ENCODE measurements at regions not wholly inside any gene's neighbourhood (a gene's known extent, or its start where the extent isn't known, plus 50 kb on each side); places are given as distances from the start of the nearest gene placed in this dataset.
"Not testable (repeated sequence)": the region's sequence is repeated elsewhere in the genome, so short reads cannot be mapped to it uniquely, and the experiment has no call there.

- no peaks in the 10 kb centered on the region for H3K9me2 ChIP-seq
- no peaks in the 10 kb centered on the region for H3F3A ChIP-seq (replicated peaks; ENCODE audit: insufficient read depth)
- ChIA-PET CTCF (no interaction called here), POLR2A (no interaction called here)
- WGBS (ENCODE audit: low lambda C conversion rate), result 46% methylated on average over 5 of the region's 5 CpGs
- no peaks in the 10 kb centered on the region for H3K27me3 ChIP-seq (ENCODE audit: insufficient read depth)
- no peak overlapping the region for H3K27ac ChIP-seq (ENCODE audit: low read depth in 2 of 2, low read length in 1 of 2)
- TF ChIP-seq JUND (IDR thresholded peaks at IDR 0.05), result no peak
- no peak for TF ChIP-seq SIN3A (IDR thresholded peaks at IDR 0.05; ENCODE audit: borderline replicate concordance, low read depth, low read length)
- TF ChIP-seq REST (IDR thresholded peaks at IDR 0.05; ENCODE audit: low read depth, low read length), result no peak
- TF ChIP-seq MAX (IDR thresholded peaks at IDR 0.05; ENCODE audit: low read depth), result no peak
- no peak for TF ChIP-seq ZBTB33 (IDR thresholded peaks at IDR 0.05; ENCODE audit: borderline replicate concordance, low read depth)
- no peak for TF ChIP-seq ELF1 (IDR thresholded peaks at IDR 0.05)
- TF ChIP-seq USF2 (IDR thresholded peaks at IDR 0.05; ENCODE audit: borderline replicate concordance, low read depth, low read length), result no peak
- no peak for TF ChIP-seq RFX5 (IDR thresholded peaks at IDR 0.05; ENCODE audit: low read length)
- no peaks in the 10 kb centered on the region for H4K20me1 ChIP-seq (ENCODE audit: insufficient read depth)
- no peak overlapping the region for H2AFZ ChIP-seq (ENCODE audit: low read depth)
- H3K4me3 ChIP-seq (ENCODE audit: low read depth in 2 of 2, low read length in 1 of 2), result no peak overlapping the region
- no peak overlapping the region for H3K4me2 ChIP-seq
- no peak overlapping the region for H3K9ac ChIP-seq
- DNase-seq, result no peak
- no peaks in the 10 kb centered on the region for H3K9me3 ChIP-seq
- no peaks in the 10 kb centered on the region for H3K79me2 ChIP-seq (ENCODE audit: insufficient read depth)
- no peaks in the 10 kb centered on the region for H3K36me3 ChIP-seq (replicated peaks in 1 of 2; ENCODE audit: control insufficient read depth in 1 of 2, insufficient read depth in 2 of 2, low read length in 1 of 2)
- peaks cover 0 to 2% of the 10 kb centered on the region in 2 experiments; a peak in 2 of 4 replicates for H3K4me1 ChIP-seq (ENCODE audit: control insufficient read depth in 1 of 2, insufficient read depth in 2 of 2, low read depth in 1 of 2, low read length in 1 of 2)
Measured at GRCh38 chr1:232570007-232570406, 59.9 kb downstream of the SIPA1L2 start.

- H3K79me2 ChIP-seq (ENCODE audit: insufficient read depth); H3F3A ChIP-seq (replicated peaks; ENCODE audit: insufficient read depth); H3K9me2 ChIP-seq; H3K9me3 ChIP-seq; H3K4me2 ChIP-seq; H3K36me3 ChIP-seq (replicated peaks in 1 of 2; ENCODE audit: control insufficient read depth in 1 of 2, insufficient read depth in 2 of 2, low read length in 1 of 2); H3K27me3 ChIP-seq (ENCODE audit: insufficient read depth); H3K4me3 ChIP-seq (ENCODE audit: low read depth in 2 of 2, low read length in 1 of 2); H4K20me1 ChIP-seq (ENCODE audit: insufficient read depth); H3K9ac ChIP-seq; H2AFZ ChIP-seq (ENCODE audit: low read depth); H3K27ac ChIP-seq (ENCODE audit: low read depth in 2 of 2, low read length in 1 of 2); POLR2A ChIA-PET; H3K4me1 ChIP-seq (ENCODE audit: control insufficient read depth in 1 of 2, insufficient read depth in 2 of 2, low read depth in 1 of 2, low read length in 1 of 2); DNase-seq: not testable (repeated sequence)
- CTCF ChIA-PET, result interaction anchor here (1.2 kb wide), 1 partner anchor 13 kb away, joined by 5 read pairs; no protein-coding TSS in a partner anchor
- WGBS (ENCODE audit: low lambda C conversion rate), result 80% methylated on average over 11 of the region's 11 CpGs
Measured at GRCh38 chr1:232569554-232569921, 60.4 kb downstream of the SIPA1L2 start.

Data from SK-N-SH (cell line).